Mucosa of gallbladder (tissue), 1 donor: ENCODE measurements at regions not wholly inside any gene's neighbourhood (a gene's known extent, or its start where the extent isn't known, plus 50 kb on each side); places are given as distances from the start of the nearest gene placed in this dataset.
"Not testable (repeated sequence)": the region's sequence is repeated elsewhere in the genome, so short reads cannot be mapped to it uniquely, and the experiment has no call there.

Experiments used
- DNase-seq: peaks from one replicate; pipeline ENCODE4 v3.0.0-alpha.2; 2020; ENCODE audit warnings: low spot score
- donor health status: DM: no; HTN: no; CAD: no.

GRCh38 chr4:1589098-1589497, 95.0 kb downstream of the FAM53A start:
- DNase-seq: no peak

- no peak for DNase-seq
These were observed 95.8 kb downstream of the FAM53A start for GRCh38 chr4:1588306-1588705.

- no peak for DNase-seq
These were observed 99.6 kb downstream of the FAM53A start for GRCh38 chr4:1584498-1584897.

- DNase-seq: no peak
These were observed 100.3 kb downstream of the FAM53A start for GRCh38 chr4:1583859-1584258.

- DNase-seq: no peak
These were observed 100.9 kb downstream of the FAM53A start for GRCh38 chr4:1583051-1583785.

GRCh38 chr4:1582227-1582626, 101.9 kb downstream of the FAM53A start:
- no peak for DNase-seq

- peak; percentile 90 for DNase-seq
These were observed 102.8 kb downstream of the FAM53A start for GRCh38 chr4:1581164-1581894.

GRCh38 chr4:1580692-1581012, 103.5 kb downstream of the FAM53A start:
- not testable (repeated sequence) for DNase-seq

- peak; percentile 92 for DNase-seq
These were observed 104.0 kb downstream of the FAM53A start for GRCh38 chr4:1579901-1580691.

GRCh38 chr4:1579001-1579900, 104.9 kb downstream of the FAM53A start:
- peak; percentile 69 for DNase-seq

GRCh38 chr4:1578251-1578773, 105.8 kb downstream of the FAM53A start:
- no peak for DNase-seq

- DNase-seq: no peak
These were observed 106.3 kb downstream of the FAM53A start for GRCh38 chr4:1577822-1578217.

- DNase-seq: no peak
These were observed 106.9 kb downstream of the FAM53A start for GRCh38 chr4:1576961-1577821.

GRCh38 chr4:1576304-1576960, 107.7 kb downstream of the FAM53A start:
- DNase-seq: no peak

- no peak for DNase-seq
These were observed 108.5 kb downstream of the FAM53A start for GRCh38 chr4:1575418-1576303.

GRCh38 chr4:1574601-1575417, 109.3 kb downstream of the FAM53A start:
- no peak for DNase-seq

- DNase-seq: no peak
These were observed 110.2 kb downstream of the FAM53A start for GRCh38 chr4:1573830-1574459.
